ENCODE measurements at regions not wholly inside any gene's neighbourhood (a gene's known extent, or its start where the extent isn't known, plus 50 kb on each side); places are given as distances from the start of the nearest gene placed in this dataset.

- no peak overlapping the region for H3K27ac ChIP-seq
- H3K27me3 ChIP-seq, result no peaks in the 10 kb centered on the region
- no peak for TF ChIP-seq CTCF (IDR thresholded peaks at IDR 0.05)
- no peaks in the 10 kb centered on the region for H3K4me1 ChIP-seq (ENCODE audit: control insufficient read depth in 1 of 2, insufficient read depth in 1 of 2, low read depth in 1 of 2, low read length in 1 of 2)
- H3K9me3 ChIP-seq, result no peaks in the 10 kb centered on the region
- H3K4me3 ChIP-seq (ENCODE audit: low read depth in 1 of 2, low read length in 1 of 2), result no peak overlapping the region
- no peaks in the 10 kb centered on the region for H3K36me3 ChIP-seq
Observed at GRCh38 chr13:40341501-40341900, 324.9 kb downstream of the FOXO1 start.

DNA sequence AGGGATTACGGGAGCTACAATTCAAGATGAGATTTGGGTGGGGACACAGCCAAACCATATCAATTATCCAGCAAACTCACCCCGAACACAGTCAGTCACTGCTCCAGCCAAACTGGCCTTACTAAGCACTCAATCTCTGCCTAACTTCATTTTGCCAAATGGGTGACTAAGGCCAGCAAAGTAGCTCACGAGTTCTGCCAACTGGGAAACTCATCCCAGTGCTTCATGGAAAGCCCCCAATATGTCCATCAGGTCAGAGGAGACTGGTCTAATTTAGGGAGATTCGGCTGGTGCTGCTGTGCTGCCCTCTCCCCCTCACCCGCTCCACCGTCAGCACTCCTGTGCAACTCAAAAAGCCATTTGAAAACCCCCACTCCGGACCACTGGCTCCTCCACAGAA is 324.0 kb downstream of the FOXO1 start:
- Histone ChIP-seq H3K4me3 (ENCODE audit: low read depth in 1 of 2, low read length in 1 of 2) (no peak overlapping the region), H3K9me3 (no peaks in the 10 kb centered on the region), H3K36me3 (no peaks in the 10 kb centered on the region), H3K27me3 (no peaks in the 10 kb centered on the region), H3K4me1 (ENCODE audit: control insufficient read depth in 1 of 2, insufficient read depth in 1 of 2, low read depth in 1 of 2, low read length in 1 of 2) (no peaks in the 10 kb centered on the region), H3K27ac (no peak overlapping the region)
- no peak for TF ChIP-seq CTCF (IDR thresholded peaks at IDR 0.05)

DNA sequence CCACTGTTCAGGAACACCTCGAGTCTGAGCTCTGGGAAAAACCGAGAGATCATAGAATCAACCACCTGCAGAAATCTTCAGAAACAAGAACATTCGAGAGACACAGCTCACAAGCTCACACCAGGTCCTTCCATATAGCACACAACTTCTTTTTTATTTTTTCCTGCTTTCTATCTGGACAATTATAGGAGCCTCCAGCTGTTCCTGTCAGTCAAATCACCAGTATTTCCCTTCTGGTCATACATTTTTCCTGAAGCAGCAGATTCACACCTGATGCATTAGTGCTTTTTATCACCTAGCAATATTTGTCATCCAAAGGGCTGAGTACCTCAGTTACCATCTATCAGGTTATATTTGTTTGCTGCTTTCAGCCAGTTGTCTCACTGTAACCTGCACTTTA is 323.5 kb downstream of the FOXO1 start:
- no peak for TF ChIP-seq CTCF (IDR thresholded peaks at IDR 0.05)

DNA sequence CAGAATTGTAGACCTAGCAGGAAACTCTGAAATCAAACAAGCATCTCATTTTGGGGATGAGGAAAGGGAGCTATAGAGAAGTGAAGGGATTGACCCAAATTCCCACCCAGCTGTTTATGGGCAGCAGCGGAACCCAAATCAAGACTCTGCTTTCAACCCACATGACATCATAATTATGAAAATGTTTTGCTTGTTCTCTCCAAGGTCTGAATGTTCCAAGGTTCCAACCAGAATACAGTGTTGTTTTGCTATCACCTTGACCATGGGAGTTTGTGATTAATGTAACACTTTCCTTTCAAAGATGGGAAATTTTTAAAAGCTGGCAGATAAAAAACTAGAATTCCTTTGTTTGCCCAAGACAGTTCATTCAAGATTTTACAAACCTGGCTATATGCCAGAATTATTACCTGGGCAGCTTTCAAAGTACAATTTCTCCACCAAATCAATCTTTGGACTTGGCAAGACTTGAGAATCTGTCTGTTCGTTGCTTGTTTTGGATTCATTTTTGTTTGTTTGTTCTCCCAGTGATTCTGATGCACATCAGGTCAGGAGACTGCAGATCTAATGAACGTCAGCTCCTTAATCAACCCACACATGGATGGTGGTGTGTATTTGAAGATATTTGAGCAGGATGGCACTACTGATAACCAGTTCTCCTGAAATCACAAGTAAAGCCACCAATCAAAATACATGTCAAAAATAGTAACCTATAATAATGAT is 322.7 kb downstream of the FOXO1 start:
- TF ChIP-seq CTCF (IDR thresholded peaks at IDR 0.05), result no peak
- no peak overlapping the region for H3K4me3 ChIP-seq (ENCODE audit: low read depth in 1 of 2, low read length in 1 of 2)
- H3K27ac ChIP-seq, result no peak overlapping the region
- H3K9me3 ChIP-seq, result no peaks in the 10 kb centered on the region
- H3K4me1 ChIP-seq (ENCODE audit: control insufficient read depth in 1 of 2, insufficient read depth in 1 of 2, low read depth in 1 of 2, low read length in 1 of 2), result no peaks in the 10 kb centered on the region
- H3K36me3 ChIP-seq, result no peaks in the 10 kb centered on the region
- no peaks in the 10 kb centered on the region for H3K27me3 ChIP-seq

More for the DNA sequence above, 323.5 kb downstream of the FOXO1 start:
- no peaks in the 10 kb centered on the region for H3K36me3 ChIP-seq
- no peaks in the 10 kb centered on the region for H3K9me3 ChIP-seq
- no peaks in the 10 kb centered on the region for H3K4me1 ChIP-seq (ENCODE audit: control insufficient read depth in 1 of 2, insufficient read depth in 1 of 2, low read depth in 1 of 2, low read length in 1 of 2)
- H3K27ac ChIP-seq, result no peak overlapping the region
- H3K4me3 ChIP-seq (ENCODE audit: low read depth in 1 of 2, low read length in 1 of 2), result no peak overlapping the region
- no peaks in the 10 kb centered on the region for H3K27me3 ChIP-seq

GRCh38 chr13:40344270-40345148 is 321.9 kb downstream of the FOXO1 start:
- no peaks in the 10 kb centered on the region for H3K9me3 ChIP-seq
- no peaks in the 10 kb centered on the region for H3K4me1 ChIP-seq (ENCODE audit: control insufficient read depth in 1 of 2, insufficient read depth in 1 of 2, low read depth in 1 of 2, low read length in 1 of 2)
- no peak for TF ChIP-seq CTCF (IDR thresholded peaks at IDR 0.05)
- H3K27ac ChIP-seq, result no peak overlapping the region
- no peaks in the 10 kb centered on the region for H3K27me3 ChIP-seq
- H3K4me3 ChIP-seq (ENCODE audit: low read depth in 1 of 2, low read length in 1 of 2), result no peak overlapping the region
- no peaks in the 10 kb centered on the region for H3K36me3 ChIP-seq
